BE2C (cell line): ENCODE measurements at regions not wholly inside any gene's neighbourhood (a gene's known extent, or its start where the extent isn't known, plus 50 kb on each side); places are given as distances from the start of the nearest gene placed in this dataset.

ENCODE experiments used
- DNase-seq: peaks from one replicate; pipeline ENCODE4 v3.0.0-alpha.2; 2020
- H3K27me3 ChIP-seq: fragments of 250-450 bp; sonication (Bioruptor Pico); 2 replicates; pipeline ENCODE4 v1.5.1; 2020; ENCODE audit warnings: mild to moderate bottlenecking
- H3K36me3 ChIP-seq: fragments of 250-450 bp; sonication (Bioruptor Pico); 2 replicates; pipeline ENCODE4 v1.5.1; 2020; ENCODE audit warnings: mild to moderate bottlenecking
- H3K4me1 ChIP-seq: fragments of 250-450 bp; sonication (Bioruptor Pico); 2 replicates; pipeline ENCODE4 v1.5.1; 2020
- H3K4me3 ChIP-seq: 2 replicates; pipeline ENCODE4 v1.5.1; 2011; ENCODE audit warnings: low read depth, low read length
- H3K9me3 ChIP-seq: fragments of 250-450 bp; sonication (Bioruptor Pico); 2 replicates; pipeline ENCODE4 v1.5.1; 2020
- CTCF ChIP-seq: IDR thresholded peaks from 2 replicates; pipeline ENCODE4 v1.5.1; 2012; ENCODE audit warnings: mild to moderate bottlenecking, low read depth, low read length

- TF ChIP-seq CTCF, result no peak
- no peaks in the 10 kb centered on the region for H3K4me1 ChIP-seq
Measured at GRCh38 chr13:109608059-109608458, 178.3 kb downstream of the IRS2 start.

GRCh38 chr13:109606520-109606919 lies 179.9 kb downstream of the IRS2 start:
- DNase-seq, result no peak

More at GRCh38 chr13:109608059-109608458, 178.3 kb downstream of the IRS2 start:
- Histone ChIP-seq H3K36me3 (no peaks in the 10 kb centered on the region), H3K27me3 (no peaks in the 10 kb centered on the region), H3K9me3 (no peaks in the 10 kb centered on the region; the same call in 1 of the 2 replicates), H3K4me3 (no peak overlapping the region)
- no peak for DNase-seq

GRCh38 chr13:109605846-109606245 lies 180.5 kb downstream of the IRS2 start:
- H3K4me3 ChIP-seq, result no peak overlapping the region
- no peaks in the 10 kb centered on the region for H3K4me1 ChIP-seq
- H3K36me3 ChIP-seq, result no peaks in the 10 kb centered on the region
- no peak for TF ChIP-seq CTCF
- no peak for DNase-seq
- H3K9me3 ChIP-seq, result no peaks in the 10 kb centered on the region; the same call in 1 of the 2 replicates
- H3K27me3 ChIP-seq, result no peaks in the 10 kb centered on the region

More at GRCh38 chr13:109606520-109606919, 179.9 kb downstream of the IRS2 start:
- no peaks in the 10 kb centered on the region for H3K27me3 ChIP-seq
- H3K4me1 ChIP-seq, result no peaks in the 10 kb centered on the region
- no peak for TF ChIP-seq CTCF
- no peaks in the 10 kb centered on the region; the same call in 1 of the 2 replicates for H3K9me3 ChIP-seq
- no peaks in the 10 kb centered on the region for H3K36me3 ChIP-seq
- H3K4me3 ChIP-seq, result no peak overlapping the region

- H3K4me3 ChIP-seq, result no peak overlapping the region
- H3K4me1 ChIP-seq, result no peaks in the 10 kb centered on the region
- no peaks in the 10 kb centered on the region for H3K27me3 ChIP-seq
- DNase-seq, result no peak
- no peaks in the 10 kb centered on the region for H3K36me3 ChIP-seq
- H3K9me3 ChIP-seq, result no peaks in the 10 kb centered on the region; the same call in 1 of the 2 replicates
- no peak for TF ChIP-seq CTCF
Measured at GRCh38 chr13:109604894-109605293, 181.5 kb downstream of the IRS2 start.

GRCh38 chr13:109602356-109602755 lies 184.0 kb downstream of the IRS2 start:
- H3K27me3 ChIP-seq, result no peaks in the 10 kb centered on the region
- H3K9me3 ChIP-seq, result no peaks in the 10 kb centered on the region; the same call in 1 of the 2 replicates
- no peaks in the 10 kb centered on the region for H3K4me1 ChIP-seq
- H3K4me3 ChIP-seq, result no peak overlapping the region
- H3K36me3 ChIP-seq, result no peaks in the 10 kb centered on the region
- DNase-seq, result no peak
- no peak for TF ChIP-seq CTCF

GRCh38 chr13:109599901-109600657 lies 186.3 kb downstream of the IRS2 start:
- H3K9me3 ChIP-seq, result no peaks in the 10 kb centered on the region
- no peak for DNase-seq
- no peaks in the 10 kb centered on the region for H3K27me3 ChIP-seq
- TF ChIP-seq CTCF, result no peak
- no peaks in the 10 kb centered on the region for H3K4me1 ChIP-seq
- H3K36me3 ChIP-seq, result no peaks in the 10 kb centered on the region
- H3K4me3 ChIP-seq, result no peak overlapping the region
